Parathyroid adenoma (tissue), 2 donors: ENCODE measurements at regions not wholly inside any gene's neighbourhood (a gene's known extent, or its start where the extent isn't known, plus 50 kb on each side); places are given as distances from the start of the nearest gene placed in this dataset.

Experiments
- H2AFZ ChIP-seq: fragments of 300-600 bp; sonication (generic); one replicate; pipeline ENCODE4 v1.7.0; 2017; ENCODE audit warnings: antibody characterized with exemption, mild to moderate bottlenecking
- H3K27ac ChIP-seq: fragments of 300-600 bp; sonication (generic); one replicate; pipeline ENCODE4 v1.7.0; 2017
- H3K27me3 ChIP-seq: fragments of 300-600 bp; sonication (generic); one replicate; pipeline ENCODE4 v1.7.0; 2017; ENCODE audit warnings: low read length; ENCODE audit not compliant: control insufficient read depth, insufficient read depth
- H3K36me3 ChIP-seq: fragments of 300-600 bp; sonication (generic); one replicate; pipeline ENCODE4 v1.7.0; 2017; ENCODE audit warnings: low read length; ENCODE audit not compliant: control insufficient read depth, insufficient read depth
- H3K4me1 ChIP-seq: fragments of 300-600 bp; sonication (generic); one replicate; pipeline ENCODE4 v1.7.0; 2017; ENCODE audit warnings: control low read depth
- H3K4me2 ChIP-seq: fragments of 300-600 bp; sonication (generic); one replicate; pipeline ENCODE4 v1.7.0; 2017; ENCODE audit warnings: low read length
- H3K4me3 ChIP-seq: fragments of 300-600 bp; sonication (generic); one replicate; pipeline ENCODE4 v1.7.0; 2017; ENCODE audit warnings: low read depth, low read length
- H3K79me2 ChIP-seq: fragments of 300-600 bp; sonication (generic); one replicate; pipeline ENCODE4 v1.7.0; 2017; ENCODE audit warnings: control low read depth
- H3K9ac ChIP-seq: fragments of 300-600 bp; sonication (generic); one replicate; pipeline ENCODE4 v1.7.0; 2017; ENCODE audit warnings: mild to moderate bottlenecking
- H3K9me3 ChIP-seq: fragments of 300-600 bp; sonication (generic); one replicate; pipeline ENCODE4 v1.7.0; 2017; ENCODE audit warnings: low read length; ENCODE audit not compliant: control insufficient read depth
- TF ChIP-seq, protein P1 (sequence below): fragments of 300-600 bp; sonication (generic); IDR thresholded peaks from one replicate; pipeline ENCODE4 v1.7.0; 2017; ENCODE audit warnings: antibody characterized with exemption, mild to moderate bottlenecking
- donor health status: primary hyperparathyroidism.

DNA sequence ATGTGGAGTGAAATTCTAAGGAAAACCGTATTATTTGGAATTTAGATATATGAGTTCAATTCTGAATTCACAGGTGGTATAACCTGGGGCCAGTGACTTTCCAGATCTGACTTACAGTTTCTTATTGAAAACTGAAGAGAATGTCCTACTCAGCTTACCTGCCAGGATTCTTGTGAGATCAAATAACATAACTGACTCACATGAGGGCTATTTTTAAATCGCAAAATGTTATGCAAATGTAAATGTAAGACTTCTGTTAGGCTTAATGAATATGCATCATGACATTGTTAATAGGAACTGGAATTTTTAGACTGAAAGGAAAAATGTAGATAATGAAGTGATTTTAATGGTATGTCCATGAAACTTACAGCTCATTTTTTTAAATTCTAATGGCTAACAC, 1142.1 kb downstream of the FLRT2 start:
- no peaks in the 10 kb centered on the region for H3K36me3 ChIP-seq
- no peaks in the 10 kb centered on the region for H3K4me1 ChIP-seq
- H3K9me3 ChIP-seq, result no peaks in the 10 kb centered on the region
- no peaks in the 10 kb centered on the region for H3K27me3 ChIP-seq
- no peak overlapping the region for H2AFZ ChIP-seq
- TF ChIP-seq, protein P1, sequence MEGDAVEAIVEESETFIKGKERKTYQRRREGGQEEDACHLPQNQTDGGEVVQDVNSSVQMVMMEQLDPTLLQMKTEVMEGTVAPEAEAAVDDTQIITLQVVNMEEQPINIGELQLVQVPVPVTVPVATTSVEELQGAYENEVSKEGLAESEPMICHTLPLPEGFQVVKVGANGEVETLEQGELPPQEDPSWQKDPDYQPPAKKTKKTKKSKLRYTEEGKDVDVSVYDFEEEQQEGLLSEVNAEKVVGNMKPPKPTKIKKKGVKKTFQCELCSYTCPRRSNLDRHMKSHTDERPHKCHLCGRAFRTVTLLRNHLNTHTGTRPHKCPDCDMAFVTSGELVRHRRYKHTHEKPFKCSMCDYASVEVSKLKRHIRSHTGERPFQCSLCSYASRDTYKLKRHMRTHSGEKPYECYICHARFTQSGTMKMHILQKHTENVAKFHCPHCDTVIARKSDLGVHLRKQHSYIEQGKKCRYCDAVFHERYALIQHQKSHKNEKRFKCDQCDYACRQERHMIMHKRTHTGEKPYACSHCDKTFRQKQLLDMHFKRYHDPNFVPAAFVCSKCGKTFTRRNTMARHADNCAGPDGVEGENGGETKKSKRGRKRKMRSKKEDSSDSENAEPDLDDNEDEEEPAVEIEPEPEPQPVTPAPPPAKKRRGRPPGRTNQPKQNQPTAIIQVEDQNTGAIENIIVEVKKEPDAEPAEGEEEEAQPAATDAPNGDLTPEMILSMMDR, result no peak
- no peak overlapping the region for H3K27ac ChIP-seq
- no peak overlapping the region for H3K9ac ChIP-seq
- no peak overlapping the region for H3K4me3 ChIP-seq
- no peaks in the 10 kb centered on the region for H3K79me2 ChIP-seq
- H3K4me2 ChIP-seq, result no peak overlapping the region

DNA sequence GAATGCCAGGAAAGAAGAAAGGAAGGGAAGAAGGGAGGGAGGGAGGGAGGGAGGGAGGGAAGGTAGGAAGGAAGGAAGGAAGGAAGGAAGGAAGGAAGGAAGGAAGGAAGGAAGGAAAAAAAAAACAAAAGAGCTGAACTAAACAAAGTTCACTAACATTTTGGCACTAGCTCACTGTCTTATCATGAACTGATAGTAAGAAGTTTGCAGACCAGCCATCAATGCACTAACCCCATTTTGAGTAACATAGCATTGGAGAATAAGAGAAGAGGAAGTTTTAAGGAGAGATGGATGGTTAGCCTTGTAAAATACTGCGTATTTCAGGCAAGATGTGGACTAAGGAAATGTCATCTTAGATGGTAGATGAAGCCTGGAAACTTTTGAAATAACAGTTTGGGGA, 1136.0 kb downstream of the FLRT2 start:
- TF ChIP-seq, protein P1, result no peak
- Histone ChIP-seq H3K36me3 (no peaks in the 10 kb centered on the region), H3K79me2 (no peaks in the 10 kb centered on the region), H3K4me3 (no peak overlapping the region), H3K4me2 (no peak overlapping the region), H3K9me3 (no peaks in the 10 kb centered on the region), H2AFZ (no peak overlapping the region), H3K9ac (no peak overlapping the region), H3K4me1 (no peaks in the 10 kb centered on the region), H3K27me3 (no peaks in the 10 kb centered on the region), H3K27ac (no peak overlapping the region)

- Histone ChIP-seq H3K9ac (no peak overlapping the region), H3K4me3 (no peak overlapping the region), H3K79me2 (no peaks in the 10 kb centered on the region), H3K4me2 (no peak overlapping the region), H3K9me3 (no peaks in the 10 kb centered on the region), H3K4me1 (no peaks in the 10 kb centered on the region), H3K27me3 (no peaks in the 10 kb centered on the region), H3K27ac (no peak overlapping the region), H3K36me3 (no peaks in the 10 kb centered on the region), H2AFZ (no peak overlapping the region)
- TF ChIP-seq, protein P1, result no peak
Observed at GRCh38 chr14:86662334-86662733, 1132.4 kb downstream of the FLRT2 start.

- H3K9me3 ChIP-seq, result no peaks in the 10 kb centered on the region
- TF ChIP-seq, protein P1, result no peak
- H3K27me3 ChIP-seq, result no peaks in the 10 kb centered on the region
- no peak overlapping the region for H2AFZ ChIP-seq
- H3K36me3 ChIP-seq, result no peaks in the 10 kb centered on the region
- H3K79me2 ChIP-seq, result no peaks in the 10 kb centered on the region
- H3K9ac ChIP-seq, result no peak overlapping the region
- no peak overlapping the region for H3K4me3 ChIP-seq
- no peaks in the 10 kb centered on the region for H3K4me1 ChIP-seq
- no peak overlapping the region for H3K27ac ChIP-seq
- no peak overlapping the region for H3K4me2 ChIP-seq
Observed at GRCh38 chr14:86654558-86655184, 1124.7 kb downstream of the FLRT2 start.

DNA sequence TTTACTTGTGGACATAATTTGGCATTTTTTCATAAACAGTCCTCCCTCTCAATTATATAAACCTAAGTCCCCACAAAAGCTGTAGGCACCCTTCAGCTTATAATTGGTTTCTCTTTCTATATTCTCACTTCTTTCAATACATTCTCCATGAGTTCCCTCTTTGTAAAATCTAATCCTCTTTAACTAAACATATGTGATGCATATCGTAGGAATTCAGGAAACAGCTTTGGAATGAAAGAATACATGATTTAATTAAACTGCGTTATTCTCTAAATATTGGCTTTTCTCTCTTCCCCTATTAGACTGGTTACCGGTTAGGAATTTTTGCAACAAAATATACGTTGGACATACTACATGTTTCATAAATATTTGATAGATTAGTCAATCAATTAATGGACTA, 1122.6 kb downstream of the FLRT2 start:
- H3K79me2 ChIP-seq, result no peaks in the 10 kb centered on the region
- TF ChIP-seq, protein P1, result no peak
- H3K36me3 ChIP-seq, result no peaks in the 10 kb centered on the region
- no peak overlapping the region for H2AFZ ChIP-seq
- H3K9me3 ChIP-seq, result no peaks in the 10 kb centered on the region
- H3K4me2 ChIP-seq, result no peak overlapping the region
- H3K4me3 ChIP-seq, result no peak overlapping the region
- H3K4me1 ChIP-seq, result no peaks in the 10 kb centered on the region
- H3K9ac ChIP-seq, result no peak overlapping the region
- H3K27ac ChIP-seq, result no peak overlapping the region
- H3K27me3 ChIP-seq, result no peaks in the 10 kb centered on the region
